ENCODE measurements at regions not wholly inside any gene's neighbourhood (a gene's known extent, or its start where the extent isn't known, plus 50 kb on each side); places are given as distances from the start of the nearest gene placed in this dataset.

DNA sequence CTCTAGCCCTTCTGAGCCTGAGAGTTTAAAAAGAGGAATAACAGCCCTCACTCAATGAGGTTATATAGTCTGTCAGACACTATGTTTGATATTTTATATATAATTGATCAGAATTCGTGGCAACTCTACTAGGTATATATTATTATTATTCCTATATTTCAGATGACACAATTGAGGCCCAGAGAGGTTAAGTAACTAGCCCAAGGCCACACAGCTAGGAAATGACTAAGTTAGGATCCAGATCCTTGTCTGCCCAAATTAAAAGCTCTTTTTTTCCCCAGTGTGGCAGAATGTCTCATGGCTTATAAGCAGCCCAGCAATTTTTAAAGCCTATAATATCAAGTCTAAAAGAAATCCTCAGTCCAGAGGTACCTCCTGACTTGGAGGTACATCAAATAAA, 1119.9 kb upstream of the AUTS2 start:
- TF ChIP-seq CTCF (IDR thresholded peaks at IDR 0.05) (no peak), POLR2A (IDR thresholded peaks at IDR 0.05) (no peak), EP300 (IDR thresholded peaks at IDR 0.05) (no peak)

Measured in ovary (tissue), 3 donors.